Stimulated activated CD4-positive, alpha-beta T cell treated with anti-CD3 and anti-CD28 coated beads, Interleukin-15, amount 100 ng/mL, for 48 hours (primary cell): ENCODE measurements at regions not wholly inside any gene's neighbourhood (a gene's known extent, or its start where the extent isn't known, plus 50 kb on each side); places are given as distances from the start of the nearest gene placed in this dataset.

Experiments used
- DNase-seq, 2 donors: peaks; one replicate each; pipeline ENCODE4 v3.0.0-alpha.2; 2020; ENCODE audit warnings: low read depth in 2 of 2

GRCh38 chr5:34533582-34534522 is 122.3 kb upstream of the RAI14 start:
- DNase-seq: no peak

- no peak for DNase-seq
These were observed 121.5 kb upstream of the RAI14 start for GRCh38 chr5:34534523-34535103.

DNA sequence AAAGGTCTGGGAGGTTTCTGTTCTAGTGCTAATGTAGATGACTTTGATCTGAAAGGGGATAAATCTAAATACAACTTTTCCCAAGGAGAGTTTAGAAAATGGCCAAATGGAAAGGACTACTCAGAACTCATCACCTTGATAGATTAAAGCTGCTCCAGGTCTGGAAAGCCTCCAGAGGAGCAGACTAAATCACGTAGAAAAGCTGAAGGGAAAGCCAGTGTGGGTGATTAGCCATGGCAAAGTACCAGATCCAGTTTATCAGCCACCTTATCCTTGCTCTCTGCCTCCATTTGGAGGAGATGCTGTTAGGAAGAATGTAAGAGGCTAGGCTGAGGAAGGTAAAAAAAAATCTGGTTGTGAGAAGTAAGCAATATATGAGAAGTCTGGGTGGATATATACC is 120.7 kb upstream of the RAI14 start:
- DNase-seq: no peak

GRCh38 chr5:34535944-34536623 is 120.0 kb upstream of the RAI14 start:
- DNase-seq: no peak

GRCh38 chr5:34536699-34537098 is 119.4 kb upstream of the RAI14 start:
- DNase-seq: no peak

DNA sequence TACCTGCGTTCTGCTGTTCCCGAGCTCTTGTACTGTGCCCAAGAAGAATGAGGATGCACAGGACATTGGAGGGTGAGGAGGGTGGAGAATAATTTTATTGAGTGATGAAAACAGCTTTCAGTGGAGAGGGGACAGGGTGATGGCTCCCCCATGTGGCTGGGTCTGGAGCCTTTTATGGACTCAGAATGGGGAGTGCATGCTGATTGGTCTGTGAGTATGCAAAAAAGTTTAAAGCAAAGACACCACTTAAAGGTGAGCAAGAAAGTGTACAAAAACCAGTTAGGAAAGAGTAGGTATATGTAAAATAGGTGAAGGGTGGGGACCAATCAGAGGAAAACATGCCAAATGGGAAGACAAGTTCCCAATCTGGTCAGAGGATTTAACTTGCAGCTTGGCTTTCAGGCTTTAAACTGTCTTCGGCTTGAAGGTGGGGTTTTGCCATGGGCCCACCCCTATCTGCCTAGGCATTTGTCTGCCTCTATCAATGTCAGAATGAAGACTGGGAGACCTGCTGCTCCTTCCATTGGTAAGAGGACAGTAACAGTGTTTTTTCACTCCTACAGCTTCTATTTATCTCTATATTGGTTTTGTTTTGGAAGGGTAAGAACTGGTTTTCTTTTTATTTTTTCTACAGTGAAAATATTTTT is 118.0 kb upstream of the RAI14 start:
- DNase-seq: no peak

GRCh38 chr5:34539183-34539582 is 116.9 kb upstream of the RAI14 start:
- DNase-seq: no peak

- DNase-seq: no peak
These were observed 115.1 kb upstream of the RAI14 start for GRCh38 chr5:34541067-34541466.

DNA sequence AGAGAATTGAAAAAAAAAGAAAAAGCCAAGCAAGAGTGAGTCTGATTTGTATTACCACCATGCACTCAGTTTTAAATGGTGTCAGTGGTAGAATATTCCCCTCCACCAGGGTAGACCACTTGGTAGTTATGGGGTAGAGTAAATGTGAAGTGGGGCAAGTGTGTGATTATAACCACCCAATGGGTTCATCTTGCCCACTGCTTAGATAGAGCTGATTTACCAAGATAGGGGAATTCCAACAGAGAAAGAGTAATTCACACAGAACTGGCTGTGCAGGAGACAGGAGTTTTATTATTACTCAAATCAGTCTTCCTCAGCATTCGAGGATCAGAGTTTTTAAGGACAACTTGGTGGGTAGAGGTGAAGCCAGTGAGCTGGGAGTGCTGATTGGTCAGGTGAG is 113.3 kb upstream of the RAI14 start:
- DNase-seq: no peak

GRCh38 chr5:34543687-34544086 is 112.4 kb upstream of the RAI14 start:
- DNase-seq: no peak

- DNase-seq: no peak
These were observed 111.7 kb upstream of the RAI14 start for GRCh38 chr5:34544403-34544802.

GRCh38 chr5:34545164-34545563 is 111.0 kb upstream of the RAI14 start:
- DNase-seq: no peak

DNA sequence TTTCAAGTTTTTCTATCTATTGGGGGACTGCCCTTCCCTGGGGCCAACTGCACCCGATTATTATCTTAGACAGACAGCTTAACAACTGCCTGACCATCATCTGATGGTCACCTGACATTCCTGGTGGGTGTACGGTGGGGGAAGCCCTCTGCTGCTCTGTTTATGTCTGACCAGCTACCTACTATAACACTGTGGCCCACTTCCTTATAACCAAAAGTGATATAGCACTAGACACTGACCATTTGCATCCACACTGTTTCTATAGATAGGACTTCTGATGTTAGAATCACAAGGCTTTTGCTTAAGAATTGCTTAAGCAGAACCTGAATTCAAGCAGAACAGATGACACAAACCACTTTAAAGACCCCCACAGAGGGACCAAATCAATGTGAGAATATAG is 110.5 kb upstream of the RAI14 start:
- no peak for DNase-seq

DNA sequence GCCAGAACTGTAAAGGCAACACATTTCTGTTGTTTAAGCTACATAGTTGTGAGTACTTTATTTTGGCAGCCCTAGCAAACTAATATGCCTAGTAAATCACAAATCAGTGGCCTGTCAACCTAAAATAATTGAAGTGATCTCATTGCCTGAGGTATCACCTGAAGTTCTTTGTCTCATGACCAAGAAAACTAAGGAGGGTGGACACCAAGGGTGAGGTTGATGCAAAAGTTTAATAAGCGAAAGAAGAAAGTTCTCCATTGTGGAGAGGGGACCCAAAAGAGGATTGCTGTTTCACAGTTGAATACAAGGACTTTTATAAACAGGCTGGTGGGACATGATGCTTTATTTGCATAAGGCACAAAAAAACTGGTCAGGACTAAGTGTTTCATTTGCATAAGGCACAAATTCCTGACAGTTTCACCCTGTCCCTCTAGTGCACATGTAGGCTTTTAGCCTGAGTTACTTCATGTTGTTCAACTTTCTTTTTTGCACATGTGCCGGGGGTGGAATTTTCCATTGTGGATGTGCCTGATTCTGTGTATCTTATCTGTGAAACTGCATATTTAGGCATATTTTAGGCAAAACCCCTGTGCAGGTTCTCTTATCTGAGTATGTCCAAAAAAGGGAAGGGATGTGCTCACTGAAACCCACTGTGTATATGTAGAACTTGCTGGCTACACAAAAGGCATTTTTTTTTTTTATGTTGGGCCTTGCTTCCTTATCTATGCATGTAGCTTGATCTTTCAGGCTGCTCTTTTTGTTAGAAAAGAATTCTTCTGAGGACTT is 108.6 kb upstream of the RAI14 start:
- no peak for DNase-seq

DNA sequence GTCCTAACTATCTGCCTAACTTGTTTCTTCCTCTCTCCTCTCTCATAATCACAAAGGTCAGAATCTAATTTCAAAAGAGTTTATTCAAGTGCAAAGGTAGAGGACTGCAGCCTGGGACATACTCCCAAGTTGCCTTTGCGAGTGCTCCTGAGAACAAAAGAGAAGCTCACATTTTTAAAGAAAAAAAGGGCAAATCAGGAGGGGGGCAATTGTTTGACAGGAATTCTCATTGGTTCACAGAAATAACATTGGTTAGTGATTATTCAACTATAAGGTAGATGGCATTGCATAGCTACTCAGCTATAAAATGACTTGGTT is 108.1 kb upstream of the RAI14 start:
- DNase-seq: no peak

GRCh38 chr5:34550247-34550646 is 105.9 kb upstream of the RAI14 start:
- DNase-seq: no peak

GRCh38 chr5:34550964-34551363 is 105.2 kb upstream of the RAI14 start:
- no peak for DNase-seq

GRCh38 chr5:34551911-34552433 is 104.2 kb upstream of the RAI14 start:
- no peak for DNase-seq

- no peak for DNase-seq
These were observed 103.4 kb upstream of the RAI14 start for GRCh38 chr5:34552686-34553085.

DNA sequence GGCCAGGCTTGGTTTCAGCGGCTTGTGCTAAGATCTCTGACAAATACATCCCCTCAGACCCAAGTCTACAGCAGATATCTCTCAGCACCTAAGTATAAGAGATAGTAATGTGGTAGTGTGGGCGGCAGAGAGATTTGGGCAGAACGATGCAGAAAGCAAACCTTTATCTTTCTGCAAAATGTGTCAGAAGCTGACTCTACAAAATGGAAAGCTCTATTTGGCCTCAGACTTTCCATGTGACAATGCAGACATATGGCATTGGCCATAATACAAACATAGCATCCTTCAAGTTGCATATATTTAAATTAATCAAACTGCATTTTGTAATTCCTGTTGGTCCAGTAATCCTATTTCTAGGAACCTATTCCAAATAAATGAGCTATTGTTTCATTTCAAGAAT is 102.5 kb upstream of the RAI14 start:
- no peak for DNase-seq

DNA sequence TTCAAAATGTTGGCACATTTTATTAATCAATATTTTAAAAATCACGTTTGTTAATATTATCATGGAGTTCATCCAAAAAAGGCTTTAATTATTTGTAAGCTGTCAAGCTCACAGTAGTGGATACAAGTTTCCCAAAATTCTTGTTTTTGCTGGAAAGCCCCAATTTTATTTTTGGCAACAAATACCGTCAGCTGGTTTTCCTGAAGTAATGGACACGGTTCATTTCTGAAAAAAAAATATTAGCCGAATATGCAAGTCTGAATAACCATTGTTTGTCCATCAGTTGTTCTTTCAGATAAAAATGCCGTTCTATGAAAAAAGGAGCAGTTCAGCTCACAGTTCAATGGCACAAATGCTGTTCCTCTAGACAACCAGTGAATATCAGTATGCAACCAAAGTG is 101.5 kb upstream of the RAI14 start:
- no peak for DNase-seq
